ENCODE measurements at regions not wholly inside any gene's neighbourhood (a gene's known extent, or its start where the extent isn't known, plus 50 kb on each side); places are given as distances from the start of the nearest gene placed in this dataset.

- TF ChIP-seq CTCF (IDR thresholded peaks at IDR 0.05) (no peak), POLR2A (IDR thresholded peaks at IDR 0.05) (no peak), POLR2AphosphoS5 (IDR thresholded peaks at IDR 0.05) (no peak), EP300 (IDR thresholded peaks at IDR 0.05) (no peak)
These were observed 86.3 kb upstream of the CLSTN2 start for GRCh38 chr3:139848660-139849059.
